ENCODE measurements at regions not wholly inside any gene's neighbourhood (a gene's known extent, or its start where the extent isn't known, plus 50 kb on each side); places are given as distances from the start of the nearest gene placed in this dataset.

GRCh38 chr1:195933835-195934234 lies 674.4 kb downstream of the KCNT2 start:
- CTCF ChIA-PET, result no interaction called here
- Mint-ChIP-seq H3K36me3 (ENCODE audit: low read depth) (no peaks in the 10 kb centered on the region), H3K27me3 (no peaks in the 10 kb centered on the region), H3K4me1 (no peaks in the 10 kb centered on the region), H3K27ac (no peak overlapping the region), H3K9me3 (no peaks in the 10 kb centered on the region), H3K4me3 (no peak overlapping the region)
- DNase-seq, result no peak
- POLR2A ChIA-PET, result no interaction called here

GRCh38 chr1:195915826-195916225 lies 692.4 kb downstream of the KCNT2 start:
- Mint-ChIP-seq H3K27ac (no peak overlapping the region), H3K27me3 (no peaks in the 10 kb centered on the region), H3K4me1 (no peaks in the 10 kb centered on the region), H3K9me3 (peaks cover 3% of the 10 kb centered on the region), H3K36me3 (ENCODE audit: low read depth) (no peaks in the 10 kb centered on the region), H3K4me3 (no peak overlapping the region)
- ChIA-PET POLR2A (no interaction called here), CTCF (no interaction called here)
- DNase-seq, result no peak

- CTCF ChIA-PET, result no interaction called here
- no peaks in the 10 kb centered on the region for H3K4me1 Mint-ChIP-seq
- no peak overlapping the region for H3K27ac Mint-ChIP-seq
- no peak overlapping the region for H3K4me3 Mint-ChIP-seq
- POLR2A ChIA-PET, result no interaction called here
- no peak for DNase-seq
- no peaks in the 10 kb centered on the region for H3K9me3 Mint-ChIP-seq
- no peaks in the 10 kb centered on the region for H3K27me3 Mint-ChIP-seq
- H3K36me3 Mint-ChIP-seq (ENCODE audit: low read depth), result no peaks in the 10 kb centered on the region
Observed at GRCh38 chr1:195909061-195909460, 699.2 kb downstream of the KCNT2 start.

GRCh38 chr1:195908121-195908520 lies 700.1 kb downstream of the KCNT2 start:
- Mint-ChIP-seq H3K4me1 (no peaks in the 10 kb centered on the region), H3K4me3 (no peak overlapping the region), H3K27ac (no peak overlapping the region), H3K36me3 (ENCODE audit: low read depth) (no peaks in the 10 kb centered on the region), H3K27me3 (no peaks in the 10 kb centered on the region), H3K9me3 (no peaks in the 10 kb centered on the region)
- no peak for DNase-seq
- CTCF ChIA-PET, result no interaction called here
- POLR2A ChIA-PET, result no interaction called here

- Mint-ChIP-seq H3K27me3 (no peaks in the 10 kb centered on the region), H3K4me3 (no peak overlapping the region), H3K36me3 (ENCODE audit: low read depth) (no peaks in the 10 kb centered on the region), H3K9me3 (no peaks in the 10 kb centered on the region), H3K27ac (no peak overlapping the region), H3K4me1 (no peaks in the 10 kb centered on the region)
- ChIA-PET POLR2A (no interaction called here), CTCF (no interaction called here)
- DNase-seq, result no peak
Observed at GRCh38 chr1:195903203-195903602, 705.0 kb downstream of the KCNT2 start.

- POLR2A ChIA-PET, result no interaction called here
- no peak for DNase-seq
- H3K27me3 Mint-ChIP-seq, result no peaks in the 10 kb centered on the region
- CTCF ChIA-PET, result no interaction called here
- H3K9me3 Mint-ChIP-seq, result no peaks in the 10 kb centered on the region
- no peaks in the 10 kb centered on the region for H3K36me3 Mint-ChIP-seq (ENCODE audit: low read depth)
- H3K27ac Mint-ChIP-seq, result no peak overlapping the region
- no peaks in the 10 kb centered on the region for H3K4me1 Mint-ChIP-seq
- H3K4me3 Mint-ChIP-seq, result no peak overlapping the region
Observed at GRCh38 chr1:195902779-195903178, 705.5 kb downstream of the KCNT2 start.

GRCh38 chr1:195899762-195900352 lies 708.4 kb downstream of the KCNT2 start:
- POLR2A ChIA-PET, result no interaction called here
- H3K27ac Mint-ChIP-seq, result no peak overlapping the region
- DNase-seq, result no peak
- peaks cover 2% of the 10 kb centered on the region for H3K9me3 Mint-ChIP-seq
- CTCF ChIA-PET, result no interaction called here
- H3K36me3 Mint-ChIP-seq (ENCODE audit: low read depth), result no peaks in the 10 kb centered on the region
- no peaks in the 10 kb centered on the region for H3K27me3 Mint-ChIP-seq
- no peak overlapping the region for H3K4me3 Mint-ChIP-seq
- H3K4me1 Mint-ChIP-seq, result no peaks in the 10 kb centered on the region

- Mint-ChIP-seq H3K4me1 (no peaks in the 10 kb centered on the region), H3K27me3 (no peaks in the 10 kb centered on the region), H3K9me3 (peaks cover 2% of the 10 kb centered on the region), H3K36me3 (ENCODE audit: low read depth) (no peaks in the 10 kb centered on the region), H3K27ac (no peak overlapping the region), H3K4me3 (no peak overlapping the region)
- POLR2A ChIA-PET, result no interaction called here
- DNase-seq, result no peak
- CTCF ChIA-PET, result no interaction called here
Observed at GRCh38 chr1:195898924-195899323, 709.3 kb downstream of the KCNT2 start.

- DNase-seq, result no peak
- no peaks in the 10 kb centered on the region for H3K4me1 Mint-ChIP-seq
- POLR2A ChIA-PET, result no interaction called here
Observed at GRCh38 chr1:195898373-195898772, 709.9 kb downstream of the KCNT2 start.

GRCh38 chr1:195897076-195897475 lies 711.2 kb downstream of the KCNT2 start:
- peaks cover 2% of the 10 kb centered on the region for H3K9me3 Mint-ChIP-seq
- no peaks in the 10 kb centered on the region for H3K36me3 Mint-ChIP-seq (ENCODE audit: low read depth)
- no peak overlapping the region for H3K4me3 Mint-ChIP-seq
- POLR2A ChIA-PET, result no interaction called here
- no peaks in the 10 kb centered on the region for H3K27me3 Mint-ChIP-seq
- DNase-seq, result no peak
- no peak overlapping the region for H3K27ac Mint-ChIP-seq
- H3K4me1 Mint-ChIP-seq, result no peaks in the 10 kb centered on the region
- CTCF ChIA-PET, result no interaction called here

More at GRCh38 chr1:195898373-195898772, 709.9 kb downstream of the KCNT2 start:
- Mint-ChIP-seq H3K27me3 (no peaks in the 10 kb centered on the region), H3K36me3 (ENCODE audit: low read depth) (no peaks in the 10 kb centered on the region), H3K9me3 (peaks cover 2% of the 10 kb centered on the region), H3K27ac (no peak overlapping the region), H3K4me3 (no peak overlapping the region)
- CTCF ChIA-PET, result no interaction called here

GRCh38 chr1:195894411-195894810 lies 713.8 kb downstream of the KCNT2 start:
- Mint-ChIP-seq H3K4me1 (no peaks in the 10 kb centered on the region), H3K4me3 (no peak overlapping the region), H3K36me3 (ENCODE audit: low read depth) (no peaks in the 10 kb centered on the region), H3K27me3 (no peaks in the 10 kb centered on the region), H3K9me3 (peaks cover 2% of the 10 kb centered on the region), H3K27ac (no peak overlapping the region)
- CTCF ChIA-PET, result no interaction called here
- no peak for DNase-seq
- POLR2A ChIA-PET, result no interaction called here

GRCh38 chr1:195886000-195886399 lies 722.2 kb downstream of the KCNT2 start:
- H3K36me3 Mint-ChIP-seq (ENCODE audit: low read depth), result no peaks in the 10 kb centered on the region
- POLR2A ChIA-PET, result no interaction called here
- CTCF ChIA-PET, result no interaction called here

GRCh38 chr1:195878478-195878877 lies 729.8 kb downstream of the KCNT2 start:
- H3K27me3 Mint-ChIP-seq, result no peaks in the 10 kb centered on the region
- POLR2A ChIA-PET, result no interaction called here
- peaks cover 9% of the 10 kb centered on the region for H3K9me3 Mint-ChIP-seq

More at GRCh38 chr1:195886000-195886399, 722.2 kb downstream of the KCNT2 start:
- Mint-ChIP-seq H3K4me1 (no peaks in the 10 kb centered on the region), H3K27me3 (no peaks in the 10 kb centered on the region), H3K4me3 (no peak overlapping the region), H3K27ac (no peak overlapping the region), H3K9me3 (no peaks in the 10 kb centered on the region)
- no peak for DNase-seq

GRCh38 chr1:195876792-195877191 lies 731.4 kb downstream of the KCNT2 start:
- CTCF ChIA-PET, result no interaction called here
- H3K27me3 Mint-ChIP-seq, result no peaks in the 10 kb centered on the region
- H3K4me3 Mint-ChIP-seq, result no peak overlapping the region
- peaks cover 9% of the 10 kb centered on the region for H3K9me3 Mint-ChIP-seq
- H3K4me1 Mint-ChIP-seq, result no peaks in the 10 kb centered on the region
- no peak for DNase-seq
- no peaks in the 10 kb centered on the region for H3K36me3 Mint-ChIP-seq (ENCODE audit: low read depth)
- H3K27ac Mint-ChIP-seq, result no peak overlapping the region
- POLR2A ChIA-PET, result no interaction called here

More at GRCh38 chr1:195878478-195878877, 729.8 kb downstream of the KCNT2 start:
- Mint-ChIP-seq H3K36me3 (ENCODE audit: low read depth) (no peaks in the 10 kb centered on the region), H3K4me1 (no peaks in the 10 kb centered on the region), H3K27ac (no peak overlapping the region), H3K4me3 (no peak overlapping the region)
- CTCF ChIA-PET, result no interaction called here
- no peak for DNase-seq

- H3K9me3 Mint-ChIP-seq, result peaks cover 5% of the 10 kb centered on the region
- POLR2A ChIA-PET, result no interaction called here
- DNase-seq, result no peak
- H3K27me3 Mint-ChIP-seq, result no peaks in the 10 kb centered on the region
- H3K4me3 Mint-ChIP-seq, result no peak overlapping the region
- CTCF ChIA-PET, result no interaction called here
- no peaks in the 10 kb centered on the region for H3K36me3 Mint-ChIP-seq (ENCODE audit: low read depth)
- no peak overlapping the region for H3K27ac Mint-ChIP-seq
- H3K4me1 Mint-ChIP-seq, result no peaks in the 10 kb centered on the region
Observed at GRCh38 chr1:195872376-195872775, 735.9 kb downstream of the KCNT2 start.
